Activated T-cell treated with anti-CD3 and anti-CD28 coated beads, Interleukin-2, amount 50 U/mL, for 24 hours (primary cell): ENCODE measurements at regions not wholly inside any gene's neighbourhood (a gene's known extent, or its start where the extent isn't known, plus 50 kb on each side); places are given as distances from the start of the nearest gene placed in this dataset.
"Not testable (repeated sequence)": the region's sequence is repeated elsewhere in the genome, so short reads cannot be mapped to it uniquely, and the experiment has no call there.

Source experiments
- DNase-seq: peaks from one replicate; pipeline ENCODE4 v3.0.0-alpha.2; 2020
- H3K27ac Mint-ChIP-seq: 2 replicates; pipeline ENCODE4 v1.8.0; 2020; ENCODE audit warnings: mild to moderate bottlenecking, mixed read lengths
- H3K27me3 Mint-ChIP-seq: 2 replicates; pipeline ENCODE4 v1.8.0; 2020; ENCODE audit warnings: mixed read lengths
- H3K36me3 Mint-ChIP-seq: 2 replicates; pipeline ENCODE4 v1.8.0; 2020; ENCODE audit warnings: low read depth, mixed read lengths
- H3K4me1 Mint-ChIP-seq: 2 replicates; pipeline ENCODE4 v1.8.0; 2020; ENCODE audit warnings: low read depth, mixed read lengths
- H3K4me3 Mint-ChIP-seq: 2 replicates; pipeline ENCODE4 v1.8.0; 2020; ENCODE audit warnings: mild to moderate bottlenecking, moderate library complexity, mixed read lengths
- H3K9me3 Mint-ChIP-seq: 2 replicates; pipeline ENCODE4 v1.8.0; 2020; ENCODE audit warnings: mixed read lengths

GRCh38 chr22:35138521-35138920 lies 72.6 kb downstream of the ISX start:
- H3K36me3 Mint-ChIP-seq = no peaks in the 10 kb centered on the region
- no peak overlapping the region for H3K4me3 Mint-ChIP-seq
- H3K4me1 Mint-ChIP-seq = no peaks in the 10 kb centered on the region
- no peaks in the 10 kb centered on the region for H3K9me3 Mint-ChIP-seq
- DNase-seq = no peak
- H3K27ac Mint-ChIP-seq = no peak overlapping the region
- H3K27me3 Mint-ChIP-seq = peaks cover 12% of the 10 kb centered on the region

GRCh38 chr22:35140879-35141745 lies 75.2 kb downstream of the ISX start:
- Mint-ChIP-seq H3K27ac (no peak overlapping the region), H3K27me3 (peaks cover 3% of the 10 kb centered on the region), H3K9me3 (no peaks in the 10 kb centered on the region), H3K4me1 (no peaks in the 10 kb centered on the region), H3K4me3 (no peak overlapping the region), H3K36me3 (no peaks in the 10 kb centered on the region)
- no peak for DNase-seq

DNA sequence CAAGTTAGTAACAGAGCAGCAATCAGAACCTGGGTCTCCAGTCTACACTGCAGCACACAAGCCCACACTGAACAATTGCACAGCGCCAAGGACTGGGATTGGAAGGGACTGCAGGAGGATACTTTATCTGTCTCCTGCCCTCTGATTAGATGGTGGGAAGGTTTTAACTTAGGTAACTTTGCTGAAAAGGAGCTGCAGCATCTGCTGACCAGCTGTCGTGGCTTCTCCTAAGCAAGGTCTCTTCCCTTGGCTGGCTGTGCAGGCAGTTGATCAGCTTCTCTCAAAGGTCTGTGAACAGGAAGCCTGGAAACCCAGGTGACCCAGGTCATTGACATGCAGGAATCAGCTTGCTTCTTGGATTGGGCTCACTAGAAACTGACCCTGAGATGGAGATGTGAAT lies 82.4 kb downstream of the ISX start:
- H3K27me3 Mint-ChIP-seq = peaks cover 40% of the 10 kb centered on the region
- no peaks in the 10 kb centered on the region for H3K36me3 Mint-ChIP-seq
- H3K27ac Mint-ChIP-seq = no peak overlapping the region
- H3K4me1 Mint-ChIP-seq = no peaks in the 10 kb centered on the region
- DNase-seq = no peak
- H3K9me3 Mint-ChIP-seq = no peaks in the 10 kb centered on the region
- H3K4me3 Mint-ChIP-seq = no peak overlapping the region

DNA sequence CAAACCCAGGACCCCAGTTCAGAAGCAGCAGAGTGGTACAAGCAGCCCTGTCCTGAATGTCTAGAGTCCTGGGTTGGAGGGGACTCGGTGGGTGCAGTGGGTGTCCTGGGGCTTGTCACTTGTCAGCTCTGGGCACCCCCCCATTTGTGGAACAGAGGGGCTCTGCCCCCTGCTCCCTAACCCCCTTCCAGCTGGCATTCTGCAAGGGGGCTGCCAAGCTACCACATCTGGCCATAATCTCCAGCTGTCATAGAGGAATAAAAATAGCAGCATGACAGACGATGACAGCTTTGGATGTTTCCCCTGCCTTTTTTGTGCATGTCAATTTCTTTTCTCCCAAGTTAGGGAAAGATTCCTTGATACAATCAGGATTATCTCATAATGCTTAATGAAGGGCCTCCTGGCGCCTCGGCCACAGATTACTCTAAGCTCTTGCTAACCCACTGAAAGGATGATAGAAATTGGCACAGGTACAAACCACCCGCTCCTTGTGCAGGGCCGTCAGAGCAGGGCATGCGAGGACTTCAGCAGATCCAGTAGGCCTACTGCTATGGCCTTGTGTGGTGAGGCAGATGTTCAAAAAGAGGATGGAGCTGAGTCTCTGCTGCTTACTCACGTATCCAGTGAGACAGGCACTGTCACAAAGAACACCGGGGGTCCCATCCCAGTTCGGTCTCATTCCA lies 83.0 kb downstream of the ISX start:
- no peak for DNase-seq
- H3K27me3 Mint-ChIP-seq = peaks cover 42% of the 10 kb centered on the region

DNA sequence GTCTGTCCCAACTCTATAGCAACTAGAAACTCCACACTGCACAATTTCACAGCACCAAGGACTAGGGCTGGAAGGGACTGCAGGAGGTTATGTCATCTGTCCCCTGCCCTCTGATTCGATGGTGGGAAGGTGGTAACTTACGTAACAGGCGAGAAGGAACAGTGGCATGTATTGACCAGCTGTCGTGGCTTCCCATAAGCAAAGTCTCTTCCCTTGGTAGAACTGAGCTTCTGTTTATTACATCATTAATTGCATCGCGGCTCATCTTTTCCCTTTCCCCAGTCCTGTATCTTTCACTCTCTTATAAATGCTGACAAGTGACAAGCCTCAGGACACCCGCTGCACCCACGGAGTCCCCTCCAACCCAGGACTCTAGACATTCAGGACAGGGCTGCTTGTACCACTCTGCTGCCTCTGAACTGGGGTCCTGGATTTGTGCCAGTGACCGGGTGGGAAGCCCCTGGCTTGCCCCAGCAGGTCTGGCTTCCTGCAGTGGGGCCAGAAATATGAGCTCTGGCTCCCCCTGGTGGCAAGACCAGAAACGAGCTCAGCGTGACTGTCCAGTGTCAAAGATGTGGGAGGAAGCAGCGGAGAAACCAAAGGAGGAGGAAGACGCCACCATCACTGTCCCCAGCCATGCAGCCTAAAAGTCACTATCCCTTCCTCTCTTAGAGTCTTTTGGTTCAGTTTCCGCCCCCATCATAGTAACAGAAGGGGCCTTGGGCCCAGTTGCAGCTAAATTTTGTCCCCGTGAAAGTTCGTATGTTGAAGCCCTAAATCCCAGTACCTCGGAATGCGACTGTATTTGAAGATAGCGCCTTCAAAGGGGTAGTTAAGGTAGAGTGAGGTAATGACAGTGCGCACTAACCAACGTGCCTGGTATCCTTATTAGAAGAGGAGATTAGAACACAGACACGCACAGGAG lies 84.5 kb downstream of the ISX start:
- H3K27ac Mint-ChIP-seq = no peak overlapping the region
- H3K4me1 Mint-ChIP-seq = no peaks in the 10 kb centered on the region
- H3K9me3 Mint-ChIP-seq = no peaks in the 10 kb centered on the region
- H3K4me3 Mint-ChIP-seq = no peak overlapping the region
- H3K27me3 Mint-ChIP-seq = peaks cover 54% of the 10 kb centered on the region
- DNase-seq = peak; percentile 75
- no peaks in the 10 kb centered on the region for H3K36me3 Mint-ChIP-seq

More for the DNA sequence above, 83.0 kb downstream of the ISX start:
- H3K4me1 Mint-ChIP-seq = no peaks in the 10 kb centered on the region
- no peaks in the 10 kb centered on the region for H3K36me3 Mint-ChIP-seq
- H3K4me3 Mint-ChIP-seq = no peak overlapping the region
- no peaks in the 10 kb centered on the region for H3K9me3 Mint-ChIP-seq
- H3K27ac Mint-ChIP-seq = no peak overlapping the region

DNA sequence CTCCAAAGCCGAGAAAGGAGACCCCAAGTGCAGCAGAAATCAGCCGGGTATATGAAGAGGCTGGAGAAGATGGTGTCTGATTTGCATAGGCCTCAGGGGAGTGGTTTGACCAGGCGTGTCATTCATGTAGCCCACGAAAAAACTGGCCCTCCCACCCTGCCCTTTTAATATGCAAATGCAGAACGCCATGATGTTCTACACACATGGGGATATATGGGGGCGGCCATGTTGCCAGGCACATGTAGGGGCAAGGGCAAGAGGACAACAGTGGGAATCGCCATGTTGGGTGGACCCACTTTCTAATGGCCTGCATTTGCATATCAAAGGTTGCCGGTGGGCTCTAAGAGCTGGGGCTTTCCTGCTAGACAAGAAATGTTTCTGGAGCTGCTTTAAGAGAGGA lies 86.4 kb downstream of the ISX start:
- Mint-ChIP-seq H3K9me3 (no peaks in the 10 kb centered on the region), H3K36me3 (no peaks in the 10 kb centered on the region), H3K27ac (no peak overlapping the region), H3K4me1 (no peaks in the 10 kb centered on the region), H3K27me3 (peaks cover 59% of the 10 kb centered on the region), H3K4me3 (no peak overlapping the region)
- no peak for DNase-seq

DNA sequence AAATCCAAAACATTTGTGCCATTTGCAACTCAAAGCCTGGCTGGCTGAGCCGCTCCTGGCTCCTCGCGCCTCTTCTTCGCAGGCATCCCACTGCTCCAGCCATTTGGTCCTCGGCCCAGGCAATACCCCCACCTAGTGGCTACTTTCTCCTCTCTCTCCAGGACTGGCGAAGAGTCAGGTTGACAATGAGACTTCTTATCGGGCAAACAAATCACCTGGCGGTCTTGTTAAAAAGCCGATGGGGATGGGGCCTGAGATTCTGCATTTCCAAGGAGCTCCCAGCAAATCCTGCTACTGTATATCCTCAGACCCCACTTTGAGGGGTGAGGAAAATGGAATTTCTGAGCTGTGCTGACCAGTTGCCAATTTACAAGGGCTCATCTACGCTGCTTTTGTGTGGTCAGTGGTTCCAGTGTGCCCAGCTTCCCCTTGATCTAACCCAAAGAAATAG lies 89.0 kb downstream of the ISX start:
- Mint-ChIP-seq H3K27me3 (peaks cover 66% of the 10 kb centered on the region), H3K4me3 (no peak overlapping the region), H3K4me1 (no peaks in the 10 kb centered on the region), H3K36me3 (no peaks in the 10 kb centered on the region), H3K27ac (no peak overlapping the region), H3K9me3 (no peaks in the 10 kb centered on the region)
- DNase-seq = no peak

- H3K27me3 Mint-ChIP-seq = peaks cover 66% of the 10 kb centered on the region
- DNase-seq = no peak
- H3K4me1 Mint-ChIP-seq = no peaks in the 10 kb centered on the region
- H3K4me3 Mint-ChIP-seq = no peak overlapping the region
- H3K27ac Mint-ChIP-seq = no peak overlapping the region
- H3K36me3 Mint-ChIP-seq = no peaks in the 10 kb centered on the region
- H3K9me3 Mint-ChIP-seq = no peaks in the 10 kb centered on the region
Observed at GRCh38 chr22:35155403-35156025, 89.6 kb downstream of the ISX start.

- DNase-seq = no peak
- H3K9me3 Mint-ChIP-seq = no peaks in the 10 kb centered on the region
- no peak overlapping the region for H3K4me3 Mint-ChIP-seq
- H3K27ac Mint-ChIP-seq = no peak overlapping the region
- H3K27me3 Mint-ChIP-seq = peaks cover 60% of the 10 kb centered on the region
- H3K4me1 Mint-ChIP-seq = no peaks in the 10 kb centered on the region
- H3K36me3 Mint-ChIP-seq = no peaks in the 10 kb centered on the region
Observed at GRCh38 chr22:35156945-35157344, 91.0 kb downstream of the ISX start.

GRCh38 chr22:35158336-35158735 lies 92.4 kb downstream of the ISX start:
- Mint-ChIP-seq H3K9me3 (no peaks in the 10 kb centered on the region), H3K27ac (no peak overlapping the region), H3K36me3 (no peaks in the 10 kb centered on the region), H3K27me3 (peaks cover 59% of the 10 kb centered on the region), H3K4me1 (no peaks in the 10 kb centered on the region), H3K4me3 (no peak overlapping the region)
- no peak for DNase-seq

GRCh38 chr22:35159343-35159742 lies 93.4 kb downstream of the ISX start:
- no peak overlapping the region for H3K4me3 Mint-ChIP-seq
- H3K9me3 Mint-ChIP-seq = no peaks in the 10 kb centered on the region
- H3K27me3 Mint-ChIP-seq = peaks cover 56% of the 10 kb centered on the region
- no peaks in the 10 kb centered on the region for H3K4me1 Mint-ChIP-seq
- no peaks in the 10 kb centered on the region for H3K36me3 Mint-ChIP-seq
- H3K27ac Mint-ChIP-seq = no peak overlapping the region
- DNase-seq = no peak

- no peak overlapping the region for H3K27ac Mint-ChIP-seq
Observed at GRCh38 chr22:35160268-35160667, 94.3 kb downstream of the ISX start.

DNA sequence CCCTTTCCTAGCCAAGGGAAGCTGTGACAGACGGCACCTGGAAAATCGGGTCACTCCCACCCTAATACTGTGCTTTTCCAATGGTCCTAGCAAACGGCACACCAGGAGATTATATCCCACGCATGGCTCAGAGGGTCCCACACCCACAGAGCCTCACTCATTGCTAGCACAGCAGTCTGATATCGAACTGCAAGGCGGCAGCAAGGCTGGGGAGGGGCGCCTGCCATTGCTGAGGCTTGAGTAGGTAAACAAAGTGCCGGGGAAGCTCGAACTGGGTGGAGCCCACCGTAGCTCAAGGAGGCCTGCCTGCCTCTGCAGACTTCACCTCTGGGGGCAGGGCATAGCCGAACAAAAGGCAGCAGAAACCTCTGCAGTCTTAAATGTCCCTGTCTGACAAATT lies 91.4 kb upstream of the HMGXB4 start:
- not testable (repeated sequence) for H3K27ac Mint-ChIP-seq, H3K9me3 Mint-ChIP-seq, H3K4me1 Mint-ChIP-seq, H3K36me3 Mint-ChIP-seq, H3K4me3 Mint-ChIP-seq, DNase-seq
- H3K27me3 Mint-ChIP-seq = peaks cover 30% of the 10 kb centered on the region

More at GRCh38 chr22:35160268-35160667, 94.3 kb downstream of the ISX start:
- Mint-ChIP-seq H3K27me3 (peaks cover 52% of the 10 kb centered on the region), H3K36me3 (no peaks in the 10 kb centered on the region), H3K9me3 (no peaks in the 10 kb centered on the region), H3K4me3 (no peak overlapping the region), H3K4me1 (no peaks in the 10 kb centered on the region)
- no peak for DNase-seq
